Adrenal gland (tissue), 5 donors: ENCODE measurements at regions not wholly inside any gene's neighbourhood (a gene's known extent, or its start where the extent isn't known, plus 50 kb on each side); places are given as distances from the start of the nearest gene placed in this dataset.

Experiments used
- POLR2A ChIP-seq, 2 donors: fragments of 450-650 bp; IDR thresholded peaks; one replicate each; pipeline ENCODE4 v1.6.1; 2017; ENCODE audit warnings: antibody characterized with exemption in 2 of 2, mild to moderate bottlenecking in 2 of 2, moderate library complexity in 1 of 2
- TF ChIP-seq, protein P1 (sequence below), 6 experiments: fragments of 450-650 bp in 4 of 6; fragments of 200-600 bp in 2 of 6; sonication (generic) in 1 of 6; IDR thresholded peaks; 1 replicate in 5 of 6; 2 replicates in 1 of 6; pipeline versions ENCODE4 v1.5.1 to v1.8.0; 2016 to 2021; ENCODE audit warnings: antibody characterized with exemption in 6 of 6, mild to moderate bottlenecking in 2 of 6, moderate library complexity in 1 of 6
- donor health status: DM: no; HTN: no; CAD: no.

GRCh38 chr18:61154866-61155265 lies 178.4 kb upstream of the CDH20 start:
- TF ChIP-seq, protein P1, sequence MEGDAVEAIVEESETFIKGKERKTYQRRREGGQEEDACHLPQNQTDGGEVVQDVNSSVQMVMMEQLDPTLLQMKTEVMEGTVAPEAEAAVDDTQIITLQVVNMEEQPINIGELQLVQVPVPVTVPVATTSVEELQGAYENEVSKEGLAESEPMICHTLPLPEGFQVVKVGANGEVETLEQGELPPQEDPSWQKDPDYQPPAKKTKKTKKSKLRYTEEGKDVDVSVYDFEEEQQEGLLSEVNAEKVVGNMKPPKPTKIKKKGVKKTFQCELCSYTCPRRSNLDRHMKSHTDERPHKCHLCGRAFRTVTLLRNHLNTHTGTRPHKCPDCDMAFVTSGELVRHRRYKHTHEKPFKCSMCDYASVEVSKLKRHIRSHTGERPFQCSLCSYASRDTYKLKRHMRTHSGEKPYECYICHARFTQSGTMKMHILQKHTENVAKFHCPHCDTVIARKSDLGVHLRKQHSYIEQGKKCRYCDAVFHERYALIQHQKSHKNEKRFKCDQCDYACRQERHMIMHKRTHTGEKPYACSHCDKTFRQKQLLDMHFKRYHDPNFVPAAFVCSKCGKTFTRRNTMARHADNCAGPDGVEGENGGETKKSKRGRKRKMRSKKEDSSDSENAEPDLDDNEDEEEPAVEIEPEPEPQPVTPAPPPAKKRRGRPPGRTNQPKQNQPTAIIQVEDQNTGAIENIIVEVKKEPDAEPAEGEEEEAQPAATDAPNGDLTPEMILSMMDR (IDR thresholded peaks at IDR 0.05), result no peak
- TF ChIP-seq POLR2A (IDR thresholded peaks at IDR 0.05), result no peak
